Ramos (cell line): ENCODE measurements at regions not wholly inside any gene's neighbourhood (a gene's known extent, or its start where the extent isn't known, plus 50 kb on each side); places are given as distances from the start of the nearest gene placed in this dataset.

ENCODE experiments used
- in situ Hi-C: fragments of 300-500 bp; cut with MboI; formaldehyde crosslinking; loops from one replicate; pipeline ENCODE4 v1.14.3; 2022; ENCODE audit warnings: low sequenced_read_pairs; ENCODE audit not compliant: unreplicated experiment

DNA sequence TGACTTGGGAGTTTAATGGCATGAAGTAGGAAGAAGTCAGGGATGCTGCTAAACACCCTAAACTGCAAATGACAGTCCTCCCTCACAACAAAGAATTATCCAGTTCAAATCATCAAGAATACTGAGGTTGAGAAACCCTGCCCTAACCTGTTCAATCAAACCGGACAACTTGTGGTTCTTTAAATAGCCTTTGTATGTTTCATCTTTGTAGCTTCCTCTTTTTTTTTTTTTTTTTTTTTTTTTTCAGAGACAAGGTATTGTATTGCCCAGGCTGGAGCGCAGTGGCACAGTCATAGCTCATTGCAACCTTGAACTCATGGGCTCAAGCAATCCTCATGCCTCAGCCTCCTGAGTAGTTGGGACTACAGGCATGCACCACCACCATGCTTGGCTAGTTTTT lies 52.5 kb upstream of the TTC29 start:
- in situ Hi-C loops: no loop called here

DNA sequence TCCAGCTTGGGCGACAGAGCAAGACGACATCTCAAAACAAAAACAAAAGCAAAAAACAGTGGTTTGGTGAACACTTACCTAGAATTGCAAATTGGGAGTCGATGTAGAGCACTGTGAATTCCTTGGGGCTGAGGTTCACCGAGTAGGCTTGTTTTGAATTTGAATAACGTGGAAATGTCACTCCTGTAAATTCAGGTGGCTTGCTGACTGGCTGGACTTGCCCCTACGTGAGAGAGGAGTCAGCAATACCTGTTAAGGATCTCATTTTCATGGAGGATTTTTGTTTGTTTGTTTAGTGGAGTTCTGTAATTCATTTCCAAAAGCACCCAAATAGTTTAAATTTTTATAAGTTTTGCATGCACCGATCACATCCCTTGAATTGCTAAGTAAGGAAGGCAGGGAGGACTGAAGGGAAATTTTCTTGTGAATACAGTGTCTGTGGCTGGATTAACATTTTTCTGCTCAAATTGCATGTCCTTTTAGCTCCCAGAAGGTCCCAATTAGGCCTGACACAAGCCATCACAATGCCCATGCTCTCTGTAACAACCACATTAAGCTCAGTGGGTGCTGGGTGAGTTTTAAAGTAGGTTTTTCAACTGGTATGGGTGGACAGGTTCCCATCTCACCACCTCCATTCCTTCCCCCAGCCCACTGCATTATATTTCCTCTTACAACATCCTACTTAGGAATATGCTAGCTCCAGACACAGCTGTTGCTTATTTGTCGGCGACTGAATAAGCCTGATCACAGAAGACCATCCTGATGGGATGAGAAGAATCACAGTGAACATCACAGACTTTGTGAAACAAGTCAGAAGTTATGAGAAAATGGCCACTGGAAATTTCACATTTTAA lies 58.5 kb upstream of the TTC29 start:
- in situ Hi-C loops: no loop called here

GRCh38 chr4:147006229-147006628 lies 60.6 kb upstream of the TTC29 start:
- in situ Hi-C loops: no loop called here

DNA sequence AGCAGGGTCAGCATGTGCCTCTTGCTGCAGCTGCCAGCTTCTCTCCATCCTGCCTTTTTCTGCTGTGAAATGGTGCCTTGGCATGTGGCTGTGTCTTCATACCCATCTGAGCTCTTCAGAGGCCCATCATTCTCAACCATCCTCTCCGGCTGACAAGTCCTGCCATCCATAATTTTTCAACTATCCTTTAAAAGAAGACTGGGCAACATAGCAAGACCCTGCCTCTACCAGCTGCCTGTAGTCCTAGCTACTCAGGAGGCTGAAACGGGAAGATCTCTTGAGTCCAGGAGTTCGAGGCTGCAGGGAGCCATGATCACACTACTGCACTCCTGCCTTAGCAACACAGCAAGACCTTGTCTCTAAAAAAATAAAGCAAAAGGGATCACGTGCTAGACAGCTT lies 64.2 kb upstream of the TTC29 start:
- in situ Hi-C loops: no loop called here

GRCh38 chr4:147011411-147011810 lies 65.7 kb upstream of the TTC29 start:
- in situ Hi-C loops: no loop called here

DNA sequence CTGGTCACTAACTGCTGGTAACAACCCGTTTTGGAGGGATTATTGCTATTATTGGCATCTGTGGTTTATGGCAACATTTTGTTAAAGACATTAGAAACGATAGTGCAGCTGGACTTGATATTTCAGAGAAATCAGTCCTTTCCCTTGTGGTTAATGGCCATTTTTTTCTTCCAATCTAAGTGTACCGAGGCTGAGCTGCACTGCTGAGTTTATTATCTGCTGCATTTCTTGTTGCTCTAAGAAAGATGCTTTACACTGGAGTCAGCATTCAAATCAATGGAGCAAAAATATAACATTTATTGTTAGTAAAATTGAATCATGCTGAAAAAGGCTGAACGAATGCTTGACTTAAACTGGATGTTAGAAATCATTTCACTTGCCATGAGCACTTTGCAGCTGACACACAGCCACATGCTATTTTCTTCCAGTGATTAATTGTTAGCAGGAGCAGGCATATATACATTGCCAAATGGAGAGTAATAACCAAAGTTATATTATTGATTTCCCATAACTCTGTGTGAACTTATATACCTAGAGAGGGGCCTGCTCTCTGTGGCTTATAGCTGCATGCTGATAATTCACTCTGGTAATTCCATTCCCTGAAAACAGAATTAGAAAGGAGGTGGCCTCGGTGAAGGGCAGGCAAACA lies 66.5 kb upstream of the TTC29 start:
- in situ Hi-C loops: no loop called here

DNA sequence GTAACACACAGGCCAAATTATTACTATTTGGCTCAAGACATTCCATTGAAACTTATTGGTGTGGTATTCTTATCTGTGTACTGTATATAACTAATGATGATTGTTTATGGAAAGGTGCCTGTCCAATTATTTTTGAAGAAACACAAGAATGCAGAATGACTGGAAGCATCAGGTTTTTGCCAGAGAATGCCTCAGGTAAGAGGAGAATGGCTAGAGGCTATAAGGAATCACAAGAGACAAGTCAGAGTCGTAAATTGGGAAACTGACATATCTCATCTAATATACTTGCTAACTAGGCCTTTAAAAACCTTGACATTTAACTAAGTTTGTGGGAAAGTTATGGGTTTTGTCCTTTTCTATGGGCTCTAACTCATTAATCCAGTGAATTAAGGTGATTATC lies 69.3 kb upstream of the TTC29 start:
- in situ Hi-C loops: no loop called here

- in situ Hi-C loops: no loop called here
Measured at GRCh38 chr4:147015491-147015890, 69.8 kb upstream of the TTC29 start.

- in situ Hi-C loops: no loop called here
Measured at GRCh38 chr4:147017081-147017480, 71.4 kb upstream of the TTC29 start.

- in situ Hi-C loops: no loop called here
Measured at GRCh38 chr4:147019091-147019490, 73.4 kb upstream of the TTC29 start.

GRCh38 chr4:147020456-147020855 lies 74.8 kb upstream of the TTC29 start:
- in situ Hi-C loops: no loop called here

- in situ Hi-C loops: no loop called here
Measured at GRCh38 chr4:147025042-147025441, 79.4 kb upstream of the TTC29 start.

DNA sequence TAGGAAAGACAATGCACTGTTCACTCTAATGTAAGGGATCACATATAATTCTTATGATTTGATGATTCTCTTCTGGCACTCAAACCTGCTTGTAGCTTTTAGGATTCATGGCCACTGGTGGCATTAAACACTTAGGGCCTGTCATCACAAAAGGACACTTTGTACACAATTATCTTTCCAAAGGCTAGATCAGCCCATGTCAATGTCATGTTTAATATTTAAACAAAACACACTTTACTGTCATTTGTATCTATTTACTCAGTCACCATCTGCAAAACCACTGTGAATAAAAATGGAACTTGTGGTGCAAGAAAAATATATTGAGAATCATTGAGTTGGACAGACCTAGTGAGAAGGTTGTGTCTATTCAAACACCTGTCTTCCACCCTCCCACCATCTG lies 83.6 kb upstream of the TTC29 start:
- in situ Hi-C loops: no loop called here

GRCh38 chr4:147034372-147034771 lies 88.7 kb upstream of the TTC29 start:
- in situ Hi-C loops: no loop called here

DNA sequence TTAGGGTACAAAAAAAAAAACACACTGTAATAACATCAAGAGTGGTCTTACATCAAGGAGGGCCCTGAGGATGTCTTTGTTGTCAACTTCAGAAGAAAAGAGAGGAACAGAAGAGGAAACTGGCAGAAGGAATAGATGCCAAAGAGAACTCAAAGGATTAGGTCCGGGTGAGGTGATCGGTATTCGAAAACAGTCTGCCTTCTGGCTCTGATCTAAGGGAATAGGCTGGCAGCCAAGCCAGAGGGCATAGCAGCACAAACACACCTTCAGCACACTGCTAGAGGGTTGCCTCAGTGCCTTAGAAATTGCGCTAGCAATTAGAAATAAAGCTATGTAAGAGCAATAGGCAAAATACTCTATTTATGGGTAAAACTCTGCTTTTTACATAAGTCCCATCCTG lies 91.4 kb upstream of the TTC29 start:
- in situ Hi-C loops: no loop called here

DNA sequence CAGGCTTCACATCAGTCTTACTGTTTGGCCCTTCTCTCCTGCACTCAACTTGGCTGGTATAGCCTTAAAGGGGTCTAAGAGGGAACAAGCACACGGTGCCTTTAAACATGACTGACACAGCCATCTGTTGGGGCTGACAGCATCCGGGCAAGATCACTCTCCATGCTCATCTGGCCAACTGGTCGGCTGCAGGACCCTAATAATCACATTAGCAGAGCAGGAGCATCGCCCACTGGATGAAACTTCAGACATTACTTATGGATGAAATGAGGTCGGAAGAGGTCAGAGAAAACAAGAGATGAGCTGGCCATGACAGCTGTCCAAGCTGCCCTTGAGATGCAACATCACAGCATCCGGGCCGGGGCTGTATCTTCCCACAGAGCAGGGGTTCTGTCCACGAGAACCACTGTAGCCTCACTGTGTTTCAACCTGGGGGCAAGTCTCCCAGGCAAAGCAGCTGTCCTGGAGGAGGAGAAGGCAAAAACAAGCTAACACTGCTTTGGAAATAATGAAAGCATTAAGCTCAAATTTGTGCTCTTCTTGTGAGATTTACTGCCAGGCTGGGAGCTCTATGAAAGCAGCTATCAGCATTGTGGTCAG lies 94.4 kb upstream of the TTC29 start:
- in situ Hi-C loops: no loop called here

- in situ Hi-C loops: no loop called here
Measured at GRCh38 chr4:147040874-147041273, 95.2 kb upstream of the TTC29 start.

GRCh38 chr4:147041376-147041775 lies 95.7 kb upstream of the TTC29 start:
- in situ Hi-C loops: no loop called here

DNA sequence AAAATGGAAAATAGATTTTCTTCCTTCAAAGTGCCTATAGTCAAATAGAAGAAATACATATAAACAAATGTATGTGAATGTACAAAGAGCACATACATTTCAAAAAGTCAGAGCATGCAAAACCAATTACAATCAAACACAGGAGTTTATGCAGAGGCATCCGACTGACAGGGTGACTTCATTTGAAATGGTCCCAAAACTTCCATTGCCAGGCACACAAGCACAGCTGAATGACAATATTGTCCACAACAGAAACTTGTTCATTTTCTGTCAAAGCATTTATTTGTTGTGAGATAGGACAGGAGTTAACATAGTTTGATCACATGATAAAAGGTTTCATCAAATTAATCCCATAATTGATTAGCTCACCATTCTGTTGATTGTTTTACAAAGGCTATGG lies 96.4 kb upstream of the TTC29 start:
- in situ Hi-C loops: no loop called here

GRCh38 chr4:147044241-147044640 lies 98.6 kb upstream of the TTC29 start:
- in situ Hi-C loops: no loop called here

- in situ Hi-C loops: no loop called here
Measured at GRCh38 chr4:147049946-147050345, 104.3 kb upstream of the TTC29 start.
